ENCODE measurements at regions not wholly inside any gene's neighbourhood (a gene's known extent, or its start where the extent isn't known, plus 50 kb on each side); places are given as distances from the start of the nearest gene placed in this dataset.

DNA sequence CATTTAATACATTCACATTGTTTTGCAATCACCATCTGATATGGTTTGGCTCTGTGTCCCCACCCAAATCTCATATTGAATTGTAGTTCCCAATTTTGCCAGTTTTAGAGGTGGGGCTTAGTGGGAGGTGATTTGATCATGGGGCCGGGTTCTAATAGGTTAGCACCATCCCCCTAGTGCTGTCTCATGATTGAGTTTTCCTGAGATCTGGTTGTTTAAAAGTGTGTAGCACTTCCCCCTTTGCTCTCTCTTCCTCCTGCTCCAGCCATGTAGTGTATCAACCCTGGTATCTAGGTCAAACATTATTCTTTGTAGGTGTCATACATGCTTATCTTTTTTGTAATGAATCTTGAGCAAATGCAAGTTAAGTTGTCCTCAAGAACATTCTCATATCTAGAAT is 83.3 kb upstream of the KIT start (continued):
- TF ChIP-seq PKNOX1 (IDR thresholded peaks at IDR 0.05) = no peak

- H4K20me1 ChIP-seq (ENCODE audit: control insufficient read depth, insufficient read depth) = no peaks in the 10 kb centered on the region
- ChIA-PET POLR2A (no interaction called here), CTCF (no interaction called here), SMC1A (ENCODE audit: uncharacterized antibody, unreplicated experiment) (interaction anchor here (1.0 kb wide), 1 partner anchor 10 kb away, joined by 3 read pairs; no protein-coding TSS in a partner anchor), RAD21 (ENCODE audit: unreplicated experiment) (no interaction called here)
- DNase-seq (ENCODE audit: low read depth, low spot score) = no peak
- 14% methylated on average over 2 of the region's 2 CpGs for WGBS (ENCODE audit: insufficient coverage, insufficient replicate concordance, low lambda C conversion rate, missing lambda C conversion rate)
- no peak for ATAC-seq
- no peaks in the 10 kb centered on the region for H3K4me1 ChIP-seq (ENCODE audit: control insufficient read depth, insufficient read depth, low read length)
- intact Hi-C loops (cut with micrococcal nuclease; ENCODE audit: unreplicated experiment) (no loop called here), in situ Hi-C loops (cut with MboI) (no loop called here)
- FAIRE-seq = no peak
- H3K9ac ChIP-seq (ENCODE audit: control insufficient read depth, insufficient read depth, low read length) = no peak overlapping the region
- peaks cover 0 to 2% of the 10 kb centered on the region in 2 experiments; a peak in 1 of 4 replicates for H3K27me3 ChIP-seq (replicated peaks in 1 of 2; ENCODE audit: control insufficient read depth in 2 of 2, insufficient read depth in 2 of 2, low read length in 1 of 2)
- no peaks in the 10 kb centered on the region for H3K9me3 ChIP-seq (replicated peaks; ENCODE audit: control insufficient read depth, insufficient read depth, low read length)
- no TSS peak for BruUV-seq (replicated peaks)
- no peak for TF ChIP-seq MYC (IDR thresholded peaks at IDR 0.05; ENCODE audit: insufficient read depth, insufficient read length, insufficient replicate concordance, low read length, severe bottlenecking)
- no peak for TF ChIP-seq NKRF (conservative IDR thresholded peaks at IDR 0.05)
- TF ChIP-seq TCF3 (IDR thresholded peaks at IDR 0.05; ENCODE audit: borderline replicate concordance, insufficient read depth, low read depth, low read length) = no peak
- no peak for TF ChIP-seq RELB (IDR thresholded peaks at IDR 0.05; ENCODE audit: low read depth)
- no peak for TF ChIP-seq RELA (IDR thresholded peaks at IDR 0.05; ENCODE audit: borderline replicate concordance, partially characterized antibody)
- no peak for TF ChIP-seq NFXL1 (IDR thresholded peaks at IDR 0.05; ENCODE audit: borderline replicate concordance)
- TF ChIP-seq JUNB (IDR thresholded peaks at IDR 0.05) = no peak
- no peak for TF ChIP-seq YY1 (IDR thresholded peaks at IDR 0.05; ENCODE audit: low read depth, low read length)
- TF ChIP-seq NFYB (IDR thresholded peaks at IDR 0.05; ENCODE audit: insufficient read depth, low read depth, low read length) = no peak
- no peak for TF ChIP-seq TCF12 (IDR thresholded peaks at IDR 0.05; ENCODE audit: low read depth, low read length)
- TF ChIP-seq STAT1 (conservative IDR thresholded peaks at IDR 0.05) = no peak
- TF ChIP-seq ZZZ3 (IDR thresholded peaks at IDR 0.05; ENCODE audit: control insufficient read depth, insufficient read length, low read depth) = no peak
- no peak for TF ChIP-seq HSF1 (IDR thresholded peaks at IDR 0.05; ENCODE audit: low read depth, low read length)
- H3K4me2 ChIP-seq (ENCODE audit: control insufficient read depth, insufficient read depth) = no peak overlapping the region
- no peaks in the 10 kb centered on the region for H3K36me3 ChIP-seq (ENCODE audit: control insufficient read depth in 2 of 2, insufficient read depth in 2 of 2, low read length in 1 of 2)
- H3K27ac ChIP-seq (ENCODE audit: control insufficient read depth, insufficient read depth) = no peak overlapping the region
- no peak overlapping the region for H2AFZ ChIP-seq (ENCODE audit: control insufficient read depth, low read depth, low read length)
- H3K79me2 ChIP-seq (ENCODE audit: control insufficient read depth, insufficient read depth, low read length) = no peaks in the 10 kb centered on the region
- no peak overlapping the region for H3K4me3 ChIP-seq
Measured at GRCh38 chr4:54575919-54576318, 81.8 kb upstream of the KIT start.

Measured in GM12878 (cell line).